GM06990 (cell line): ENCODE measurements at regions not wholly inside any gene's neighbourhood (a gene's known extent, or its start where the extent isn't known, plus 50 kb on each side); places are given as distances from the start of the nearest gene placed in this dataset.

Experiments
- DNase-seq: peaks from one replicate; pipeline ENCODE4 v3.0.0-alpha.2; 2011; ENCODE audit not compliant: insufficient read length; ENCODE audit errors: extremely low read depth
- H3K27me3 ChIP-seq: replicated peaks from 2 replicates; pipeline ENCODE4 v1.6.0; 2011; ENCODE audit warnings: low read length; ENCODE audit not compliant: control insufficient read depth, insufficient read depth
- H3K36me3 ChIP-seq: 2 replicates; pipeline ENCODE4 v1.5.1; 2011; ENCODE audit warnings: low read length; ENCODE audit not compliant: control insufficient read depth, insufficient read depth
- H3K4me3 ChIP-seq: replicated peaks from 2 replicates; pipeline ENCODE4 v1.5.1; 2011; ENCODE audit warnings: low read depth, mild to moderate bottlenecking, control low read depth, low read length
- CTCF ChIP-seq: IDR thresholded peaks from 2 replicates; pipeline ENCODE4 v1.5.1; 2011; ENCODE audit warnings: low read length, control low read depth, mild to moderate bottlenecking, inconsistent platforms; ENCODE audit not compliant: insufficient read depth, poor library complexity, severe bottlenecking

- DNase-seq: no peak
- TF ChIP-seq CTCF: no peak
- Histone ChIP-seq H3K36me3 (no peaks in the 10 kb centered on the region), H3K4me3 (no peak overlapping the region), H3K27me3 (no peaks in the 10 kb centered on the region; the same call in 1 of the 2 replicates)
Measured at GRCh38 chr1:209376774-209377173, 206.7 kb upstream of the CAMK1G start.

- TF ChIP-seq CTCF: no peak
- Histone ChIP-seq H3K36me3 (no peaks in the 10 kb centered on the region), H3K27me3 (no peaks in the 10 kb centered on the region; the same call in 1 of the 2 replicates), H3K4me3 (no peak overlapping the region)
- no peak for DNase-seq
Measured at GRCh38 chr1:209377995-209378394, 205.5 kb upstream of the CAMK1G start.

- no peaks in the 10 kb centered on the region for H3K27me3 ChIP-seq
- no peaks in the 10 kb centered on the region for H3K36me3 ChIP-seq
- no peak for TF ChIP-seq CTCF
- no peak for DNase-seq
- H3K4me3 ChIP-seq: no peak overlapping the region
Measured at GRCh38 chr1:209379280-209379679, 204.2 kb upstream of the CAMK1G start.

GRCh38 chr1:209380420-209380819 lies 203.1 kb upstream of the CAMK1G start:
- DNase-seq: no peak
- H3K27me3 ChIP-seq: no peaks in the 10 kb centered on the region; the same call in 1 of the 2 replicates
- H3K36me3 ChIP-seq: no peaks in the 10 kb centered on the region
- TF ChIP-seq CTCF: no peak
- no peak overlapping the region for H3K4me3 ChIP-seq

- no peak for TF ChIP-seq CTCF
- Histone ChIP-seq H3K4me3 (no peak overlapping the region), H3K27me3 (no peaks in the 10 kb centered on the region; the same call in 1 of the 2 replicates), H3K36me3 (no peaks in the 10 kb centered on the region)
- no peak for DNase-seq
Measured at GRCh38 chr1:209382231-209383100, 201.0 kb upstream of the CAMK1G start.

GRCh38 chr1:209383422-209383821 lies 200.1 kb upstream of the CAMK1G start:
- Histone ChIP-seq H3K4me3 (no peak overlapping the region), H3K36me3 (no peaks in the 10 kb centered on the region)
- TF ChIP-seq CTCF: no peak

More at GRCh38 chr1:209383422-209383821, 200.1 kb upstream of the CAMK1G start:
- DNase-seq: no peak
- no peaks in the 10 kb centered on the region; the same call in 1 of the 2 replicates for H3K27me3 ChIP-seq
